ENCODE measurements at regions not wholly inside any gene's neighbourhood (a gene's known extent, or its start where the extent isn't known, plus 50 kb on each side); places are given as distances from the start of the nearest gene placed in this dataset.

DNA sequence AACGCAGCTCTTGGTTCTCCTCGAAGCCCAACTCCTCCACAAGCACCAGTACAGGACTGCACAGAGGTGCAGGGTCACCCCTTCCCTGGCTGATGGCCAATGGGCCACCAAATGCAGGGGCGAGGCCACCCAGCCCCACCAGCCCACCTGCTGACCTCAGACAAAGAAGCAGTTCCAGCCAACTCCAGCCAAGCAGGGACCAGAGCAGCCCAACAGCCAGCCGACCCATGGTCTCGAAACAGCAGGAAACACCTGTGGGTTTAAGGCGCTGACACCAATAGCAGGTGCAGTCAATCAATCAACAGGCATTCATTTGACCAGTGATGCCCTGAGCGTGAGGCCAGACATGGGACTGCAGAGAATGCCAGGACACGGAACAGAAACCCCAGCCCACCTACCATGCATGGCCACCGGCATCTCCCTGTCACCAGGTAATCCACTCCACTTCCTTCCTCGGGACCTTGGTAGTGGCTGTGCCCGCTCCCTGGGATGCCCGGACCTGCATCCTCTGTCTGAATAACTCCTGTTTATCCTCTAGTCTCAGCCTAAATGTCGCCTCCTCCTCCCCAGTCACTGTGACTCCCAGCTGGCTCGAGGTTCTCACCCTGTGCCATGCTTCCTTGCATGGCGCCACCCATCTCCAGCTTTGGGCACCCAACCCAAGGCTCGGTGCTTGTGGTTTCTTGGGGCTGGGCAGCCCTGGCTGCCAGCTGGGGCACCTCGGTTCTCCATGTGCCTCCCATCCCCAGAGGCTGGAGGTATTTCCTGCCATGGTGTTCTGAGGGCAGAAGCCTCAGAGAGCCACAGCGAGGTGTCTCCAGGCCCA lies 1475.4 kb downstream of the BRD1 start:
- Histone ChIP-seq H3K9ac (ENCODE audit: insufficient read depth, low read depth, low read length) (no peak overlapping the region), H3K9me3 (ENCODE audit: low read length) (no peaks in the 10 kb centered on the region), H3K79me2 (ENCODE audit: insufficient read depth, low read length) (no peaks in the 10 kb centered on the region), H2AFZ (ENCODE audit: low read length) (no peak overlapping the region), H4K20me1 (ENCODE audit: insufficient read depth, low read length) (no peaks in the 10 kb centered on the region), H3K4me1 (ENCODE audit: insufficient read depth, low read length) (no peaks in the 10 kb centered on the region), H3K27ac (ENCODE audit: extremely low read length, insufficient read depth, low read length) (no peak overlapping the region), H3K36me3 (replicated peaks in 1 of 2; ENCODE audit: control insufficient read depth in 1 of 2, insufficient read depth in 2 of 2, low read length in 2 of 2) (no peaks in the 10 kb centered on the region), H3K4me2 (ENCODE audit: low read depth, low read length) (no peak overlapping the region), H3K4me3 (replicated peaks in 1 of 3; ENCODE audit: insufficient read depth in 1 of 3, low read depth in 2 of 3, low read length in 3 of 3) (no peak overlapping the region), H3K27me3 (ENCODE audit: control insufficient read depth in 1 of 2, insufficient read depth in 2 of 2, low read length in 2 of 2) (peaks cover 6 to 58% of the 10 kb centered on the region in 2 experiments; a peak in 3 of 5 replicates)
- TF ChIP-seq ZNF17 (CRISPR knock-in tag; IDR thresholded peaks at IDR 0.05) = no peak
- no peak for TF ChIP-seq PAF1 (CRISPR knock-in tag; IDR thresholded peaks at IDR 0.05)
- no peak for TF ChIP-seq ZNF552 (CRISPR knock-in tag; IDR thresholded peaks at IDR 0.05; ENCODE audit: borderline replicate concordance)
- TF ChIP-seq, protein P1, sequence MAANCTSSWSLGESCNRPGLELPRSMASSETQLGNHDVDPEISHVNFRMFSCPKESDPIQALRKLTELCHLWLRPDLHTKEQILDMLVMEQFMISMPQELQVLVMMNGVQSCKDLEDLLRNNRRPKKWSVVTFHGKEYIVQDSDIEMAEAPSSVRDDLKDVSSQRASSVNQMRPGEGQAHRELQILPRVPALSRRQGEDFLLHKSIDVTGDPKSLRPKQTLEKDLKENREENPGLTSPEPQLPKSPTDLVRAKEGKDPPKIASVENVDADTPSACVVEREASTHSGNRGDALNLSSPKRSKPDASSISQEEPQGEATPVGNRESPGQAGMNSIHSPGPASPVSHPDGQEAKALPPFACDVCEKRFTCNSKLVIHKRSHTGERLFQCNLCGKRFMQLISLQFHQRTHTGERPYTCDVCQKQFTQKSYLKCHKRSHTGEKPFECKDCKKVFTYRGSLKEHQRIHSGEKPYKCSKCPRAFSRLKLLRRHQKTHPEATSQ (CRISPR knock-in tag; IDR thresholded peaks at IDR 0.05; ENCODE audit: borderline replicate concordance) = no peak
- TF ChIP-seq, protein P2, sequence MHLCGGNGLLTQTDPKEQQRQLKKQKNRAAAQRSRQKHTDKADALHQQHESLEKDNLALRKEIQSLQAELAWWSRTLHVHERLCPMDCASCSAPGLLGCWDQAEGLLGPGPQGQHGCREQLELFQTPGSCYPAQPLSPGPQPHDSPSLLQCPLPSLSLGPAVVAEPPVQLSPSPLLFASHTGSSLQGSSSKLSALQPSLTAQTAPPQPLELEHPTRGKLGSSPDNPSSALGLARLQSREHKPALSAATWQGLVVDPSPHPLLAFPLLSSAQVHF (CRISPR knock-in tag; IDR thresholded peaks at IDR 0.05) = no peak
- ChIA-PET POLR2A (no interaction called here), CTCF (ENCODE audit: low intra/inter-chr PET ratio, low total read pairs) (no interaction called here)
- 26% methylated on average over 8 of the region's 18 CpGs for WGBS (ENCODE audit: low lambda C conversion rate)
- in situ Hi-C loops (cut with HindIII; ENCODE audit: extremely low pct_ligation_motif_present, low pct_unique_long_range_greater_than_20kb) (no loop called here), intact Hi-C loops (cut with micrococcal nuclease; ENCODE audit: unreplicated experiment) (no loop called here)
- FAIRE-seq (no peak), DNase-seq (ENCODE audit: low spot score) (no peak), ATAC-seq (no peak)
- no TSS peak for BruUV-seq (replicated peaks)

Measured in HepG2 (cell line).